ENCODE measurements at regions not wholly inside any gene's neighbourhood (a gene's known extent, or its start where the extent isn't known, plus 50 kb on each side); places are given as distances from the start of the nearest gene placed in this dataset.

GRCh38 chr21:10466200-10466599 lies 55.2 kb upstream of the TPTE start:
- TF ChIP-seq CTCF (IDR thresholded peaks at IDR 0.05; ENCODE audit: insufficient read depth, low read depth, low read length) (no peak), EZH2 (IDR thresholded peaks at IDR 0.05; ENCODE audit: insufficient read depth, low read length) (no peak)

Measured in astrocyte (in vitro differentiated cells and primary cell).